GM23248 (cell line): ENCODE measurements at regions not wholly inside any gene's neighbourhood (a gene's known extent, or its start where the extent isn't known, plus 50 kb on each side); places are given as distances from the start of the nearest gene placed in this dataset.

ENCODE experiments used
- EZH2 ChIP-seq: fragments of 200-600 bp; sonication (generic); IDR thresholded peaks from 2 replicates; pipeline ENCODE4 v1.6.1; 2018; ENCODE audit warnings: antibody characterized with exemption, mild to moderate bottlenecking; ENCODE audit not compliant: insufficient read depth, poor library complexity, severe bottlenecking
- EZH2phosphoT487 ChIP-seq: fragments of 200-600 bp; sonication (generic); IDR thresholded peaks from 2 replicates; pipeline ENCODE4 v1.6.1; 2018; ENCODE audit warnings: antibody characterized with exemption, moderate library complexity, mild to moderate bottlenecking, low read depth; ENCODE audit not compliant: insufficient read depth

DNA sequence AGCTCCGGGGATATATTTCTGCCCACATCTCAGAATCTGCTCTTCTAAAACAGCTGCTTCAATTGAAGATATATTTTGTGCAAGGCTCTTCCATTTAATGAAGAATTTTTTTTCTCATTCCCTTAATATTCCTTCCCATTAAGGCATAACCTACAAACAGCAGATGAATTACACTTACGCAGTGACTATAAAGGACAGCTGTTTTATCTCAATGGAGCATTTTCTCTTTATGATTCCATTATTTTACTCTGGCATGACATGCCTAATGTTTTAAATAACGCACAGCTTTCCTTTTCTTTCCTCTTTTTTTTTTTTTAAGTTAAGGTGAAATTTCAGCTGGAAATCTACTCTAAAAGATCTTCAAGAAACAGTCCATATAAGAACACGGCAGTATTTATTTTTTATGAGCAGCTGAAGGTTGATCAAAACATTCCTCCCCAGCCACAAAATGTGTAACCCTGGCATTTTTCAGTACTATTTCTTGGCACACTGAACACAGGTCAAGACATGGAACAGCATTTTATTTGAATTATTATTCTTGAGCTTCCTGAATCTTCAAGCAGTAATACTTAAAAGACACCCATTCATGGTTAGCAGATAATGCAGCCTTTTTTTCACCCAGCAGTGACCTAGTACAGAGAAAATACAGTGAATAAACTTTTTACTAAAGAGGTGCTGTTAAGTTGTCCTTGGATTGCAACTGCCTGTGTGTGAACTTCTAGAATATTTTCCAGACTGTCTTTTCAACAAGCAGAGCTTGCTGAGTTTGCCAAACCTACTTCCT is 118.1 kb upstream of the FOXN3 start:
- TF ChIP-seq EZH2phosphoT487 (no peak), EZH2 (no peak)
